MM.1S (cell line): ENCODE measurements at regions not wholly inside any gene's neighbourhood (a gene's known extent, or its start where the extent isn't known, plus 50 kb on each side); places are given as distances from the start of the nearest gene placed in this dataset.

Source experiments
- EZH2 ChIP-seq: fragments of 300-600 bp; sonication (generic); optimal IDR thresholded peaks from 2 replicates; pipeline ENCODE3; 2017; ENCODE audit warnings: low read depth, mild to moderate bottlenecking, antibody characterized with exemption, low read length, mixed read lengths
- EZH2phosphoT487 ChIP-seq: fragments of 300-600 bp; sonication (generic); IDR thresholded peaks from 2 replicates; pipeline ENCODE4 v1.6.1; 2018; ENCODE audit warnings: antibody characterized with exemption, low read length
- TF ChIP-seq, protein P1 (sequence below): fragments of 300-600 bp; sonication (generic); IDR thresholded peaks from 2 replicates; pipeline ENCODE4 v1.5.1; 2016; ENCODE audit warnings: antibody characterized with exemption, low read length, mixed read lengths

DNA sequence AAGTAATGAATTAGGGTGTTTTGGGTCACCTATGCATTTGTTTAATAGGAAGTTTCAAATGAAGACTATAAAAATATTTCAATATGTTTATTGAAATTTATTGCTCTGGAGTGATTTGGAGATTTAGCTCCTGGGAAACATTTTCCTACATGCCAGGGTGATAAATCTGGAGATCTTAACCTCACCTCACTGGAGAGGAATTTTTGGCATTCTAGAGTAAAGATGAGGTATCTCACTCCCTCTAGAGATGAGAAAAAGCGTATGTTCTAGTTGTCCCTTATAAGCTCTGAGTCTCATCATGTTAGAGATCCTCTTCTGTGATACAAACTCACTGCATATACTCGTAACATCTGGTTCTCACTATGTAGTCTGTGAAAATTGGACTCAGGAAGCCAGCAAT is 219.0 kb downstream of the KLHL4 start:
- no peak for TF ChIP-seq EZH2
- TF ChIP-seq, protein P1, sequence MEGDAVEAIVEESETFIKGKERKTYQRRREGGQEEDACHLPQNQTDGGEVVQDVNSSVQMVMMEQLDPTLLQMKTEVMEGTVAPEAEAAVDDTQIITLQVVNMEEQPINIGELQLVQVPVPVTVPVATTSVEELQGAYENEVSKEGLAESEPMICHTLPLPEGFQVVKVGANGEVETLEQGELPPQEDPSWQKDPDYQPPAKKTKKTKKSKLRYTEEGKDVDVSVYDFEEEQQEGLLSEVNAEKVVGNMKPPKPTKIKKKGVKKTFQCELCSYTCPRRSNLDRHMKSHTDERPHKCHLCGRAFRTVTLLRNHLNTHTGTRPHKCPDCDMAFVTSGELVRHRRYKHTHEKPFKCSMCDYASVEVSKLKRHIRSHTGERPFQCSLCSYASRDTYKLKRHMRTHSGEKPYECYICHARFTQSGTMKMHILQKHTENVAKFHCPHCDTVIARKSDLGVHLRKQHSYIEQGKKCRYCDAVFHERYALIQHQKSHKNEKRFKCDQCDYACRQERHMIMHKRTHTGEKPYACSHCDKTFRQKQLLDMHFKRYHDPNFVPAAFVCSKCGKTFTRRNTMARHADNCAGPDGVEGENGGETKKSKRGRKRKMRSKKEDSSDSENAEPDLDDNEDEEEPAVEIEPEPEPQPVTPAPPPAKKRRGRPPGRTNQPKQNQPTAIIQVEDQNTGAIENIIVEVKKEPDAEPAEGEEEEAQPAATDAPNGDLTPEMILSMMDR, result no peak
- no peak for TF ChIP-seq EZH2phosphoT487
